ENCODE measurements at regions not wholly inside any gene's neighbourhood (a gene's known extent, or its start where the extent isn't known, plus 50 kb on each side); places are given as distances from the start of the nearest gene placed in this dataset.

DNA sequence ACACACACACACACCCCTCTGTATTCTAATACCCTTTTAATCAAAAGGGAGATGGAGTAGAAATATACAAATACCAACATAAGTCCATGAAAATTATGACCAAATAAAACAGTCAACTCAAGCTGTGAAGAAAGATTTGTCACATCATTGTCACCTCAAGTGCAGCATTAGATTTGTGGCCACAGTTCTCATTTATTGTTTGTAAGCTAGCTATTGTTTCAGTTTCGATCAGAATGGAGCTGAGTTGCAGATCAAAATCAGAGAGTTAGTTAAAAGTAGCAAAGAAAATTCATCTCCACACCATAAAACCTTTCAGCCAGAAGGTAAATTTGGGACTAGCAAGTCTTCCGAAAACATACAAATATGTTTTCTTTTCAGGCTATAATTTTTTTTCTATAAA is 267.7 kb upstream of the LMCD1 start:
- Histone ChIP-seq H3K4me3 (replicated peaks in 1 of 3) (no peak overlapping the region), H3K27me3 (no peaks in the 10 kb centered on the region), H3K27ac (no peak overlapping the region), H3K4me1 (no peaks in the 10 kb centered on the region), H3K36me3 (no peaks in the 10 kb centered on the region), H3K9me3 (no peaks in the 10 kb centered on the region)
- 94 to 95% methylated on average over 2 of the region's 2 CpGs for WGBS, 2 donors
- DNase-seq: no peak
- intact Hi-C loops (cut with DNase I): no loop called here
- TF ChIP-seq POLR2A (IDR thresholded peaks at IDR 0.05): no peak
- TF ChIP-seq, protein P1, sequence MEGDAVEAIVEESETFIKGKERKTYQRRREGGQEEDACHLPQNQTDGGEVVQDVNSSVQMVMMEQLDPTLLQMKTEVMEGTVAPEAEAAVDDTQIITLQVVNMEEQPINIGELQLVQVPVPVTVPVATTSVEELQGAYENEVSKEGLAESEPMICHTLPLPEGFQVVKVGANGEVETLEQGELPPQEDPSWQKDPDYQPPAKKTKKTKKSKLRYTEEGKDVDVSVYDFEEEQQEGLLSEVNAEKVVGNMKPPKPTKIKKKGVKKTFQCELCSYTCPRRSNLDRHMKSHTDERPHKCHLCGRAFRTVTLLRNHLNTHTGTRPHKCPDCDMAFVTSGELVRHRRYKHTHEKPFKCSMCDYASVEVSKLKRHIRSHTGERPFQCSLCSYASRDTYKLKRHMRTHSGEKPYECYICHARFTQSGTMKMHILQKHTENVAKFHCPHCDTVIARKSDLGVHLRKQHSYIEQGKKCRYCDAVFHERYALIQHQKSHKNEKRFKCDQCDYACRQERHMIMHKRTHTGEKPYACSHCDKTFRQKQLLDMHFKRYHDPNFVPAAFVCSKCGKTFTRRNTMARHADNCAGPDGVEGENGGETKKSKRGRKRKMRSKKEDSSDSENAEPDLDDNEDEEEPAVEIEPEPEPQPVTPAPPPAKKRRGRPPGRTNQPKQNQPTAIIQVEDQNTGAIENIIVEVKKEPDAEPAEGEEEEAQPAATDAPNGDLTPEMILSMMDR (IDR thresholded peaks at IDR 0.05): no peak

DNA sequence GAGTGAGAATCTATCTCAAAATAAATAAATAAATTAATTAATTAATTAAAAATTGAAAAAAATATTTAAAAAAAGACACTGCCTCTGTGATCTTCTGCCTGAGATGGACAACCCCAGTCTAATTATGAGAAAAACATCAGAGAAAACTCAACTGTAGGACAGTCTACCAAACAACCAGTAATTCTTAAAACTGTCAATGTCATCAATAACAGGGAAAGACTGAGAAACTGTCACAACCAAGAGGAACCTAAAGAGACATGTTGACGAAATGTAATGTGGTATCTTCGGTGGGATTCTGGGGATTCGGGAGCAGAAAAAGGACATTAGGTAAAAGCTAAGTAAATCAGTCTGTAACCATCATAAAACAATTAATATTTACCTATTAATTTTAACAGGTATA is 265.4 kb upstream of the LMCD1 start:
- 79 to 80% methylated on average over 3 of the region's 3 CpGs for WGBS, 2 donors
- Histone ChIP-seq H3K9me3 (no peaks in the 10 kb centered on the region), H3K27me3 (no peaks in the 10 kb centered on the region), H3K4me1 (no peaks in the 10 kb centered on the region), H3K27ac (no peak overlapping the region), H3K36me3 (no peaks in the 10 kb centered on the region), H3K4me3 (replicated peaks in 1 of 3) (no peak overlapping the region)
- intact Hi-C loops (cut with DNase I): no loop called here
- TF ChIP-seq, protein P1 (IDR thresholded peaks at IDR 0.05): no peak
- no peak for TF ChIP-seq POLR2A (IDR thresholded peaks at IDR 0.05)
- no peak for DNase-seq

DNA sequence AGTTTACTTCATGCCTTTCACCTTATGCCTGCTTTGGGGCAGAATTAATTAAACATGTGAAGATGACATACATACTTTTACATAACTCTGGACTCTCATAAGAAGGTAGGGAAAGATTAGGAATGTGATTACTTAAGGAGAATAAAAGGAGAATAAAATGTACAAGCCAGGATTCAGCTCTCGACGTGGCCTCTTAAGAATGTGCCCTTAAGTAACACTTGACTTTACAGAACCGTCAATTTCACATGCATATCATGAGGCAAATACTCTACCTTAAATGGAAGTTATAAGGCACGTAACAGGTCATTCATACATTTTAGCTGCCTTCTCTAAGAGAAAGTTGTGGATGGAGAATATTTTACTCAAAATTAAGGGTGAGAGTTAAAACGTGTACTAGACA is 263.7 kb upstream of the LMCD1 start:
- WGBS, 2 donors: 38% methylated on average over 5 of the region's 5 CpGs
- TF ChIP-seq POLR2A (IDR thresholded peaks at IDR 0.05): no peak
- TF ChIP-seq, protein P1 (IDR thresholded peaks at IDR 0.05): no peak
- intact Hi-C loops (cut with DNase I): no loop called here

DNA sequence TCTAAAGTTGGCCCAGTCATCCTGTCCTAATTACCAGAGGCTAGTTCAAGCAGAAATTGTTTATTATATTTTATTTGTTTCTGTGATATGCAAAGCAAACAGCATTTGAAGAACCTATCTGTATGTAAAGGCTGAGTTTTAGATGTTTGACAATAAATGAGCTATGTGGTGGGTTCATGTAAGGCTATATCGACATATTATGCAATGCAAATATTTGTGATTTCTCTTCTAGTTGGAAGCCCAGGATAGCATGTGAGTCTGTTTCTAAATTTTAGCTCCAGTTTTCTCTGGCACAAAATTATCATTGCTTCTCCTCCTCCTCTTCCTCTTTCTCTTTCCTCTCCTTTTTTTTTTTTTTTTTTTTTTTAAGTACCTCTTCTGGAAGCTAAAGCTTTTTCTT is 263.2 kb upstream of the LMCD1 start:
- 84 to 91% methylated on average over 1 of the region's 1 CpG for WGBS, 2 donors
- no peak overlapping the region for H3K27ac ChIP-seq
- TF ChIP-seq POLR2A (IDR thresholded peaks at IDR 0.05): no peak
- TF ChIP-seq, protein P1 (IDR thresholded peaks at IDR 0.05): no peak
- H3K4me3 ChIP-seq (replicated peaks in 1 of 3): no peak overlapping the region
- H3K4me1 ChIP-seq: no peaks in the 10 kb centered on the region
- no peak for DNase-seq
- no peaks in the 10 kb centered on the region for H3K36me3 ChIP-seq
- H3K9me3 ChIP-seq: no peaks in the 10 kb centered on the region
- intact Hi-C loops (cut with DNase I): no loop called here
- H3K27me3 ChIP-seq: no peaks in the 10 kb centered on the region

More for the DNA sequence above, 263.7 kb upstream of the LMCD1 start:
- H3K36me3 ChIP-seq: no peaks in the 10 kb centered on the region
- no peaks in the 10 kb centered on the region for H3K9me3 ChIP-seq
- no peaks in the 10 kb centered on the region for H3K4me1 ChIP-seq
- H3K27me3 ChIP-seq: no peaks in the 10 kb centered on the region
- H3K27ac ChIP-seq: no peak overlapping the region
- H3K4me3 ChIP-seq (replicated peaks in 1 of 3): no peak overlapping the region
- DNase-seq: no peak

DNA sequence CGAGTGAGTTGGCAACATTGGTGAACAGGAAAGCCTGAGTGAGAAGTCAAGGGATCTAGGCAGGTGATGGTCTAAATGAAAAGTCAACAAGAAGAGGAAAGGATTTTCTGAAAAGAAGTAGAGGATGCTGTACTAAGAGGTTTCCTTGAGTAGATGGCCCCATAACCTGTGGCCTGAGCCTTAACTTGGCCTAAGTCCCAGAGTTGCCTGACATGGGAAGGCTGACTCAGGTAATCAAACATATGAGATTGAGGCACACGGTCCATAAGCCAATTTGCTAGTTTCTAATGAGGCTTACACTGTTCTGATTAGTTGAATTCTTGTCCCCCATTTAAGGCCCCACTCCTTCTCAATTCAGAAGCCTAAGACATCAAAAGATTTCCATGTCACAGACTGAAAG is 262.5 kb upstream of the LMCD1 start:
- Histone ChIP-seq H3K4me3 (replicated peaks in 1 of 3) (no peak overlapping the region), H3K4me1 (no peaks in the 10 kb centered on the region), H3K27ac (no peak overlapping the region), H3K27me3 (no peaks in the 10 kb centered on the region), H3K9me3 (no peaks in the 10 kb centered on the region), H3K36me3 (no peaks in the 10 kb centered on the region)
- intact Hi-C loops (cut with DNase I): no loop called here
- 90 to 92% methylated on average over 2 of the region's 2 CpGs for WGBS, 2 donors
- no peak for TF ChIP-seq POLR2A (IDR thresholded peaks at IDR 0.05)
- TF ChIP-seq, protein P1 (IDR thresholded peaks at IDR 0.05): no peak
- no peak for DNase-seq
